ENCODE measurements at regions not wholly inside any gene's neighbourhood (a gene's known extent, or its start where the extent isn't known, plus 50 kb on each side); places are given as distances from the start of the nearest gene placed in this dataset.

GRCh38 chr12:43154498-43155045 is 397.4 kb downstream of the ADAMTS20 start:
- no peak for TF ChIP-seq CTCF (IDR thresholded peaks at IDR 0.05)
- TF ChIP-seq POLR2A (IDR thresholded peaks at IDR 0.05): no peak

All from Peyer's patch (tissue), 4 donors.